GM18868 (cell line): ENCODE measurements at regions not wholly inside any gene's neighbourhood (a gene's known extent, or its start where the extent isn't known, plus 50 kb on each side); places are given as distances from the start of the nearest gene placed in this dataset.
"Not testable (repeated sequence)": the region's sequence is repeated elsewhere in the genome, so short reads cannot be mapped to it uniquely, and the experiment has no call there.

Source experiments
- ATAC-seq: cut with Tn5 transposase; IDR thresholded peaks from one replicate; pipeline ENCODE4 v1.9.1; 2021; ENCODE audit warnings: mild to moderate bottlenecking, moderate library complexity; ENCODE audit not compliant: unreplicated experiment

- no peak for ATAC-seq
These were observed 267.3 kb downstream of the LTN1 start for GRCh38 chr21:28725396-28725795.

- ATAC-seq: no peak
These were observed 269.0 kb downstream of the LTN1 start for GRCh38 chr21:28723646-28724045.

GRCh38 chr21:28719723-28720122 lies 273.0 kb downstream of the LTN1 start:
- no peak for ATAC-seq

GRCh38 chr21:28714777-28715464 lies 277.8 kb downstream of the LTN1 start:
- ATAC-seq: no peak

GRCh38 chr21:28712411-28712810 lies 280.3 kb downstream of the LTN1 start:
- ATAC-seq: no peak

- ATAC-seq: no peak
These were observed 287.1 kb downstream of the LTN1 start for GRCh38 chr21:28705616-28706015.

GRCh38 chr21:28704746-28705145 lies 287.9 kb downstream of the LTN1 start:
- ATAC-seq: no peak

GRCh38 chr21:28703861-28704260 lies 288.8 kb downstream of the LTN1 start:
- ATAC-seq: no peak

- ATAC-seq: no peak
These were observed 292.9 kb downstream of the LTN1 start for GRCh38 chr21:28699596-28700259.

- ATAC-seq: no peak
These were observed 293.5 kb downstream of the LTN1 start for GRCh38 chr21:28699186-28699585.

- no peak for ATAC-seq
These were observed 295.8 kb downstream of the LTN1 start for GRCh38 chr21:28696844-28697410.

- ATAC-seq: no peak
These were observed 299.2 kb downstream of the LTN1 start for GRCh38 chr21:28693476-28693875.

- no peak for ATAC-seq
These were observed 302.5 kb downstream of the LTN1 start for GRCh38 chr21:28690196-28690595.

GRCh38 chr21:28688381-28688780 lies 304.3 kb downstream of the LTN1 start:
- no peak for ATAC-seq

- ATAC-seq: no peak
These were observed 305.1 kb downstream of the LTN1 start for GRCh38 chr21:28687586-28687985.

GRCh38 chr21:28683982-28684752 lies 308.5 kb downstream of the LTN1 start:
- no peak for ATAC-seq

GRCh38 chr21:28682884-28683283 lies 309.8 kb downstream of the LTN1 start:
- ATAC-seq: not testable (repeated sequence)

- not testable (repeated sequence) for ATAC-seq
These were observed 315.6 kb downstream of the LTN1 start for GRCh38 chr21:28677096-28677495.

GRCh38 chr21:28675331-28676041 lies 317.2 kb downstream of the LTN1 start:
- no peak for ATAC-seq

- no peak for ATAC-seq
These were observed 317.9 kb downstream of the LTN1 start for GRCh38 chr21:28674763-28675162.
